ENCODE measurements at regions not wholly inside any gene's neighbourhood (a gene's known extent, or its start where the extent isn't known, plus 50 kb on each side); places are given as distances from the start of the nearest gene placed in this dataset.

- TF ChIP-seq, protein P1, sequence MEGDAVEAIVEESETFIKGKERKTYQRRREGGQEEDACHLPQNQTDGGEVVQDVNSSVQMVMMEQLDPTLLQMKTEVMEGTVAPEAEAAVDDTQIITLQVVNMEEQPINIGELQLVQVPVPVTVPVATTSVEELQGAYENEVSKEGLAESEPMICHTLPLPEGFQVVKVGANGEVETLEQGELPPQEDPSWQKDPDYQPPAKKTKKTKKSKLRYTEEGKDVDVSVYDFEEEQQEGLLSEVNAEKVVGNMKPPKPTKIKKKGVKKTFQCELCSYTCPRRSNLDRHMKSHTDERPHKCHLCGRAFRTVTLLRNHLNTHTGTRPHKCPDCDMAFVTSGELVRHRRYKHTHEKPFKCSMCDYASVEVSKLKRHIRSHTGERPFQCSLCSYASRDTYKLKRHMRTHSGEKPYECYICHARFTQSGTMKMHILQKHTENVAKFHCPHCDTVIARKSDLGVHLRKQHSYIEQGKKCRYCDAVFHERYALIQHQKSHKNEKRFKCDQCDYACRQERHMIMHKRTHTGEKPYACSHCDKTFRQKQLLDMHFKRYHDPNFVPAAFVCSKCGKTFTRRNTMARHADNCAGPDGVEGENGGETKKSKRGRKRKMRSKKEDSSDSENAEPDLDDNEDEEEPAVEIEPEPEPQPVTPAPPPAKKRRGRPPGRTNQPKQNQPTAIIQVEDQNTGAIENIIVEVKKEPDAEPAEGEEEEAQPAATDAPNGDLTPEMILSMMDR (IDR thresholded peaks at IDR 0.05): no peak
- TF ChIP-seq POLR2A (IDR thresholded peaks at IDR 0.05) (no peak), EP300 (IDR thresholded peaks at IDR 0.05) (no peak)
These were observed 141.3 kb upstream of the NFIB start for GRCh38 chr9:14455243-14455642.

Measured in tibial nerve (tissue), 4 donors.